ENCODE measurements at regions not wholly inside any gene's neighbourhood (a gene's known extent, or its start where the extent isn't known, plus 50 kb on each side); places are given as distances from the start of the nearest gene placed in this dataset.
"Not testable (repeated sequence)": the region's sequence is repeated elsewhere in the genome, so short reads cannot be mapped to it uniquely, and the experiment has no call there.

- TF ChIP-seq POLR2A, CTCF (IDR thresholded peaks at IDR 0.05): not testable (repeated sequence)
These were observed 119.1 kb upstream of the HSF2 start for GRCh38 chr6:122280105-122281021.

All from thyroid gland (tissue), 4 donors.